ENCODE measurements at regions not wholly inside any gene's neighbourhood (a gene's known extent, or its start where the extent isn't known, plus 50 kb on each side); places are given as distances from the start of the nearest gene placed in this dataset.

GRCh38 chr10:110373857-110374654, 69.3 kb upstream of the SMNDC1 start:
- in situ Hi-C loops (cut with HindIII; ENCODE audit: low sequenced_read_pairs): no loop called here

- in situ Hi-C loops (cut with HindIII; ENCODE audit: low sequenced_read_pairs): no loop called here
Measured at GRCh38 chr10:110375121-110375520, 70.4 kb upstream of the SMNDC1 start.

GRCh38 chr10:110376021-110376766, 71.5 kb upstream of the SMNDC1 start:
- in situ Hi-C loops (cut with HindIII; ENCODE audit: low sequenced_read_pairs): no loop called here

DNA sequence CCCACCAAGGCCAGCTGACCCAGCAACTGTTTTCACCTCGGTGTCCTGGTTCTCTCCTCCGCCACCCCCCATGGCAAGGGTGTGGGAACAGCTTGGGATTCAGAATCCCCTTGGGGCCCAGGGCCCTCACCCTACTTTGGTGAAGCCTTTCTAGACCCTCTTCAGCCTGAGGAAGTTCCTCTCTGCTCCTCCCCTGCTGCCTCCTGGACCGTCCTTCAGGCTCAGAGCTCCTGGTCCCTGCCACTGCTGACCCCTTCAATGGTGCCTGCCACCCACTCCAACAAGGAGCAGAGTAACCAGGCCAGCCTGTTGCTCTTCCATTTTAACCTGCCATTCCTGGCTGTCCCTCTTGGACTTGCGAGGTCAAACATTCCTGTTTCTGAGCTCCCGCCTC, 72.0 kb upstream of the SMNDC1 start:
- in situ Hi-C loops (cut with HindIII; ENCODE audit: low sequenced_read_pairs): no loop called here

DNA sequence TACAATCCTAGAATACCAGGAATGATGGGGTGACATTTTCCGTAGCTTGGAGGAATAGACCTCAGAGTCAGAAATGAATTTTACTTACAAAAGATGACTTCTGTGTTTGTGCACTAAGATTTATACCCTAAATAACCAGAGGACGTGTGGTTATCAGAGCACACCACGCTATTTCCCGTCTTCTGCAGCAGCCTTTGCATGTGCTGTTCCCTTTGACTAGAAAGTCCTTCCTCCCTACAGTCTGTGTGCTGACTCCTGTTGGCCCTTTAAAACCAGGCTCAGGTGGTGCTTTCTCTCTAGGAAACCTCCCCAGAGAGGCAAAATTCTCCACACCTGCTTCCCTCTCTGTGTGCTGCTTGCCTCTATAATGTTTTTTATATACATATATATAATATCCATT, 73.3 kb upstream of the SMNDC1 start:
- in situ Hi-C loops (cut with HindIII; ENCODE audit: low sequenced_read_pairs): no loop called here

GRCh38 chr10:110378533-110379108, 73.9 kb upstream of the SMNDC1 start:
- in situ Hi-C loops (cut with HindIII; ENCODE audit: low sequenced_read_pairs): no loop called here

DNA sequence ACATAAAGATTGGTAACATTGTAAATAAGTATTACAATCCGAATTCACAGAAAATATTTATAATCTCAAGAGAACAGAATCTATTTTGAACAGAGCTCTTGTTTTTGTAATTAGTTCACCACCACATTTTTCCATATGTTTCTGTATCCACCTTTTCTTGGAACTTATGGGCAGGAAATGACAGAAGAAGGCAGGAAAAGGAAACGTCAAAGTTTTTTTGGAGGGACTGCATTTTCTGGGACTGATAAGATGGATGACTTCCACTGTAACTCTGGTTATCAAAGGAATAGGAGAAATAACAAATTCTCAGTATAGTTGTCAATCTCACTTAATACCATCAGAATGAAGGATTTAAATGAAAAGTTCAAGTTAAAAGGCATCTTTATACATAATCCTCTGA, 75.1 kb upstream of the SMNDC1 start:
- in situ Hi-C loops (cut with HindIII; ENCODE audit: low sequenced_read_pairs): no loop called here

DNA sequence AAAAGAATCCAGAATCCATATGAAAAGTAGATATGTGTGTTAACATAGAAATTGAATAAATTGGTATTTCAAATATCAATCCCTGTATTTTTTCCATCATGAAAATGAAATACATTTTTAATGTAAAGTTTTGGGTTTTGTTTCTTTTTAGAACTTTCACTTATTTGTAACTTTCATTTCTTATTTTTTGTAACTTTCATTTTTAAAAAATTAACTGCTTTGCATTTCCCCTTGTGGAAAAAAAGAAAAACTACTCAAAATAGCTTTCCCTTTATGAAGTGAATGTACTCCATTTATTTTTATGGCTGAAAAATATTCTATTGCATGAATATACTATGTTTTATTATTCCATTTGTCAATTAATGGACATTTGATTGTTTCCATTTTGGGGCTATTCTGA, 75.6 kb upstream of the SMNDC1 start:
- in situ Hi-C loops (cut with HindIII; ENCODE audit: low sequenced_read_pairs): no loop called here

- in situ Hi-C loops (cut with HindIII; ENCODE audit: low sequenced_read_pairs): no loop called here
Measured at GRCh38 chr10:110382695-110383094, 78.0 kb upstream of the SMNDC1 start.

GRCh38 chr10:110387617-110387982, 82.9 kb upstream of the SMNDC1 start:
- in situ Hi-C loops (cut with HindIII; ENCODE audit: low sequenced_read_pairs): no loop called here

GRCh38 chr10:110387983-110388686, 83.4 kb upstream of the SMNDC1 start:
- in situ Hi-C loops (cut with HindIII; ENCODE audit: low sequenced_read_pairs): no loop called here

GRCh38 chr10:110388687-110389052, 84.0 kb upstream of the SMNDC1 start:
- in situ Hi-C loops (cut with HindIII; ENCODE audit: low sequenced_read_pairs): no loop called here

DNA sequence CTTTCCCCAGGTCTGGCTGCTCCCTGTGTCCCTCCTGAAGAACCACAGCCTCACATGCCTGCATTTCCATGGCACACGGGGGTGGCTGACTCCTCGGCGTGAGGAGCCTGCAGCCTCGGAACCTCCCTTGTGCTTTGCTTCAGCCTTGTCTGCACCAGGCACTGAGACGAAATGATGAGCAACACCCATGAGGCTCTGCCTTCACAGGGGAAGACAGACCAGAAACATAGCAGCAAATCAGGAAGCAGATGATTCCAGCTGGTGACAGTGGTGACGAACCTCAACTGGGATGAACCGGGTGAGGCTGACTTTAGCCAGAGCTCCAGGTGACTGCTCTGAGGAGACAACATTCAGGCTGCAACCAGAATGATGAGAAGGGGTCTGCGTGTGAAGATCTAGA, 84.5 kb upstream of the SMNDC1 start:
- in situ Hi-C loops (cut with HindIII; ENCODE audit: low sequenced_read_pairs): no loop called here

GRCh38 chr10:110391541-110391940, 86.8 kb upstream of the SMNDC1 start:
- in situ Hi-C loops (cut with HindIII; ENCODE audit: low sequenced_read_pairs): no loop called here

GRCh38 chr10:110392121-110392520, 87.4 kb upstream of the SMNDC1 start:
- in situ Hi-C loops (cut with HindIII; ENCODE audit: low sequenced_read_pairs): no loop called here

GRCh38 chr10:110392868-110393740, 88.4 kb upstream of the SMNDC1 start:
- in situ Hi-C loops (cut with HindIII; ENCODE audit: low sequenced_read_pairs): no loop called here

GRCh38 chr10:110393866-110394265, 89.1 kb upstream of the SMNDC1 start:
- in situ Hi-C loops (cut with HindIII; ENCODE audit: low sequenced_read_pairs): no loop called here

- in situ Hi-C loops (cut with HindIII; ENCODE audit: low sequenced_read_pairs): no loop called here
Measured at GRCh38 chr10:110394296-110394695, 89.6 kb upstream of the SMNDC1 start.

GRCh38 chr10:110394898-110395297, 90.2 kb upstream of the SMNDC1 start:
- in situ Hi-C loops (cut with HindIII; ENCODE audit: low sequenced_read_pairs): no loop called here

All from DLD1 (cell line).